ENCODE measurements at regions not wholly inside any gene's neighbourhood (a gene's known extent, or its start where the extent isn't known, plus 50 kb on each side); places are given as distances from the start of the nearest gene placed in this dataset.
"Not testable (repeated sequence)": the region's sequence is repeated elsewhere in the genome, so short reads cannot be mapped to it uniquely, and the experiment has no call there.

DNA sequence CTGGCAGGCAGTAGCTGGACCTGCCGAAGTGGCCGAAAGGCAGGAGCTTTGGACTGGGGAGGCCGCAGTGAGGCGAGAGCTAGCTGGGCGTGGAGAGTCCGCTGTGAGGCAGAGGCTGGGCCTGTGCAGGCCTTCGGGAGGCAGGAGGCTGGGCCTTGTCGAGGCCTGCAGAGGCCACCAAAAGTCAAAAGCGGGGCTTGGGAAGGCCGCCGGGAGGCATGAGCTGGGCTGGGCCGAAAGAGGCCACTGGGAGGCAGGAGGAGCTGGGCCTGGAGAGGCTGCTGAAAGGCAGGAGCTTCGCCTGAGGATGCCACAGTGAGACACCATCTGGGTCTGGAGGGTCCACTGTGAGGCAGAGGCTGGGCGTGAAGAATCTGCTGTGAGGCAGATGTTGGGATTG lies 105.8 kb upstream of the TP53BP2 start:
- TF ChIP-seq, protein P1, sequence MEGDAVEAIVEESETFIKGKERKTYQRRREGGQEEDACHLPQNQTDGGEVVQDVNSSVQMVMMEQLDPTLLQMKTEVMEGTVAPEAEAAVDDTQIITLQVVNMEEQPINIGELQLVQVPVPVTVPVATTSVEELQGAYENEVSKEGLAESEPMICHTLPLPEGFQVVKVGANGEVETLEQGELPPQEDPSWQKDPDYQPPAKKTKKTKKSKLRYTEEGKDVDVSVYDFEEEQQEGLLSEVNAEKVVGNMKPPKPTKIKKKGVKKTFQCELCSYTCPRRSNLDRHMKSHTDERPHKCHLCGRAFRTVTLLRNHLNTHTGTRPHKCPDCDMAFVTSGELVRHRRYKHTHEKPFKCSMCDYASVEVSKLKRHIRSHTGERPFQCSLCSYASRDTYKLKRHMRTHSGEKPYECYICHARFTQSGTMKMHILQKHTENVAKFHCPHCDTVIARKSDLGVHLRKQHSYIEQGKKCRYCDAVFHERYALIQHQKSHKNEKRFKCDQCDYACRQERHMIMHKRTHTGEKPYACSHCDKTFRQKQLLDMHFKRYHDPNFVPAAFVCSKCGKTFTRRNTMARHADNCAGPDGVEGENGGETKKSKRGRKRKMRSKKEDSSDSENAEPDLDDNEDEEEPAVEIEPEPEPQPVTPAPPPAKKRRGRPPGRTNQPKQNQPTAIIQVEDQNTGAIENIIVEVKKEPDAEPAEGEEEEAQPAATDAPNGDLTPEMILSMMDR (IDR thresholded peaks at IDR 0.05) = not testable (repeated sequence)
- not testable (repeated sequence) for TF ChIP-seq ZFX (IDR thresholded peaks at IDR 0.05; ENCODE audit: borderline replicate concordance)
